NCI-H1436 (cell line): ENCODE measurements at regions not wholly inside any gene's neighbourhood (a gene's known extent, or its start where the extent isn't known, plus 50 kb on each side); places are given as distances from the start of the nearest gene placed in this dataset.

ENCODE experiments used
- DNase-seq: peaks from one replicate; lab custom pipeline; 2025; lab: John Stamatoyannopoulos, UW

DNA sequence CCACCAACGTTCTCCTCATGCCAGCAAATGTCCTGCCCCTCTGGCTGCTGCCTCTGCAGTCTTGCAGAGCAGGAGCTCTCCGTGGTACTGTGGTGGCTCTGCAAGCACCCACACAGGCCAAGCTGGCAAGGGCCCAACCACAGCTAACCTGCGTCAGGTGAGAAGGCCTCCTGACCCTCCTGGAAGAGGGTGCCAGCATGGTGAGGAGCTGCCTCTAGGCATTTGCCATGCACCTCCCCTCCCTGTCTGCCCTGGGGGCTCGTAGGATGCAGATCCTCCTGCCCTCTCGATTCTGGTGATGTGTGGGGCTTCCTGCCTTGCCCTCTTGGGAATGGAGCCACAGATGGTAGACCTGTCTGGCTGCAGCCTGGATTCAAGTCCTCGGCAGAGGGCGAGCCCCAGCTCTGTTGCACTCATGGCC lies 1408.8 kb downstream of the TBC1D22A start:
- no peak for DNase-seq

DNA sequence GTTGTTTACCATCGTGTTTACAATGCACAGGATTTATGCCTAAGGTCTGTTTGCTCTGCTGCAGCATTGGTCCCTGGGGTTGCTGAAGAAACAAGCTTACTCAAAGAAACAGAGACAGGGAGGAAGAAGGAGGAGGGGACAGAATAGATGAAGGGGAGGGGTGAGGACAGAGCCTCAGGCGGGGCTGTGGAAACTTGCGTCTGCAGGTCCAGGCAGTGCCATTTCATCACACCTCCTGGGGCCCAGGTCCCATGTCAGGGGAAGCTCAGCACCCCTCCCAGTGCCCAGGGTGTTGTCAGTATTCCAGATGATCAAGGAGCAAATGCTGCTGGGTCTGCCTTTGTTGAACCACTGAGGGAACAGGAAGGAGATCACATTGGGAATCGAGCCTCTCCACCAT lies 1406.8 kb downstream of the TBC1D22A start:
- no peak for DNase-seq

DNA sequence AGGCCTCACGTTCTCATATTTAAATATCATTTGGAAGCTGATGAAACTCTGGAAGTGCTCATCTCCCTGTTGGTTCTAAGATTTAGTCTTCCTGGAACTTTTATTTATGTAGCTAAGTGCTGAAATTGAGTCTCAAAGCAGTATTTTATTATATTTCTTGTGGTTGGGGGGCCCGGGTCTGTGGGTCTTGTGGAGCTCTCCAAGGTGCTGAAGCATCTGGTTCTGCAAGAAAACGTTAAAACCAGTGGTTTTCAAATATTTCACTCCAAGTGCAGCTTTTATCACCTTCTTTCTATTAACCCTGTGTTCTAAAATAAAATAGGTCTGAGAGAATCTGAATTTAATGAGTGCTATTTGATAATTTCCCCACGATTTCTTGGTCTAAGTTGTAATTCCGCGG lies 1404.8 kb downstream of the TBC1D22A start:
- no peak for DNase-seq

DNA sequence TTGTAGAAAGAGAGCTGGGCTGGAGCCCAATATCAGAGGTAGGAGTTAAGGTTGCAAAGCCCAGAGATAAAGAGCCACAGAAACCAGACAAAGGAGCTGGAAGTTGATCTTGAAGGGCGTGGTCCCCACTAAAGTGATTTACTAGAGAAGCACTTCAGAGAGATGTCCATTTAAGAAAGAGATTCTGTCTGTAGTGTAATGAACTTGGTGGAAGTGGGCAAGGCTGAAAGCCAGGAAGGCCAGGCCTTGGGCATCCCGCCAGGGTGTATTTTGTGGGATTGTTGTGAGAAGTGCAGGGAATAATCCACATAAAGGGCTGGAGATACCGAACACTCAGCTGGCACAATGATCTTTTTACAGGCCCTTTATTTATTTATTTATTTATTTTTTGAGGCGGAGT lies 1398.8 kb downstream of the TBC1D22A start:
- no peak for DNase-seq

DNA sequence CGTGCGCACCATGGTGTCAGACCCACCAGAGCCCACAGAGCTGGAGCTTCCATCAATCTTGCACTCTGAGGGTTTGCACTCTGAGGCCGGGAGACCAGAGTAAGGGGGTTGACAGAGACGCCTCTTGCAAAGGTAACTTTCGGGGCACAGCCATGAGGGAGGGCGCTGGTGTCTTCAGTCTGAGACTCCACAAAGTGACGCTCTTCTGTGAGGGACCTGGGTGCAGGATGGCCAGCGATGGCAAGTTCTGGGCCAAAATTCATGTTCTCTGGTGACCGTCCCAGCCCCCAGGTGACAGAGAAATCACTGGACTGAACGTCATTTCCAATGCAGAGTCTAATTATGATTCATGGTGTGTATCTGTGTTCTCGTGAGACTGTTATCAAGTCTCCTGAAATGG lies 1395.2 kb downstream of the TBC1D22A start:
- DNase-seq = no peak

DNA sequence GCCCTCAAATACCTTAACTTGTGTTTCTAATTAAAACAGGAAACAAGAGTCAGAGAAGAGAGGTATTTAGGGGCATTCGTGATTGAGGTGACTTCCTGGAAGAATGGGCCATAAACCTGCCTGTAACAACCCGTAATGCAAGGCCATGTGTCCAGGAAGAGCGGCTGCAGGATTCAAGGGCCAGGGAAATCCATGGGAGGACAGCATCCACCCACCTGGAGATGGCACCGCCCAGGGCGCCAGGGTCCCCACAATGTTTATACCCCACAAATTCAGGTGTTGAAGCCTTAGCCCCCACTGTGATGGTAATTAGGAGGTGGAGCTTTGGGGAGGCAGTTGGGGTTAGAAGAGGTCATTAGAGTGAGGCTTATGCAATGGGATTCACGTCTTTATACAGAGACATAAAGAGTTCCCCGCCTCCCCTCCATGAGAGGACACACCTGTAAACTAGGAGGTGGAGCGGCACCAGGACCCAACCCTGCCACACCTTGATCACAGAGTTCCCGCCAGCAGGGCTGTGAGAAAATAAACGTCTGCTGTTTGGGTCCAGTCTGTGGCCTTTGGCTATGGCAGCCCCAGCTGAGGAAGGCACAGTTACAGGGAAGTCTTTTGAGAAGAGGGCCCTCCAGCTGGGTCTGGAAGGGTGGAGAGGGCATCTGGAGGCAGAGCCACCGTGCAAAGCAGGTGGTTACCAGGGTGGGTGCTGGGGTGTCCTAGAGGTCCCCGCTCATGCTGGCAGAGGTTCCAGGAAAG lies 1394.3 kb downstream of the TBC1D22A start:
- no peak for DNase-seq

DNA sequence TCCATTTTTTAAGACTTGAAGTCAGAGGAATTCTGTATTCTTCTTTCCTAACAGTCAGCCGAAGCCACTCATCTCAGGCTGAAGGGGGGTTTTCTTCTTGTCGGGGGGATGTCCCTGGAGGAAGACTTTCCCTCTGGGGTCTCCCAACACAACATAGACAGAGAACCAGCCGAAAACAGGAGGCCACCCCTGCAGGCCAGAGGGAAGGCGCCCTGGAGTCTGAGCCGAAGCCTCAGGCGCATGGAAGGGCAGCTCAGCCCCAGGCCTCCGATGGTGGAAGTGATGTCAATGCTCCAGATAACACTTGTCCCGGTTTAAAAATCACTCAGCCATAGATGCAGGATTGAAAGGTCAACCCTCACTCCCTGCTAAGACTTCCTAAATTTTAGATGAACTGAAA lies 1393.0 kb downstream of the TBC1D22A start:
- DNase-seq = no peak

DNA sequence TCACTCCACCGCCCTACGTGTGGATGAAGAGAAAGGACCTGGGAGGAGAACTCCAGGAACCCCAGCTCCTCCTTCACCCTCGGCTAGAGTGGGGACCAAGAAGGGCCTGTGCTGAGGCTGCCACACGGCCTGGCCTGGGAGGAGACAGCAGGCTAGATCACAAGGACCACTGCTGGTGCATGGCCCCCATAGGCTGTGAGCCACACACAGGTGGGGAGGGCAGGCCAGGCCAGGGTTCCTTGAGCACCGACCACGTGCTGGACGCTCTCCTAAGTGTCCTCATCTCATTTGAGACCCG lies 1392.4 kb downstream of the TBC1D22A start:
- DNase-seq = no peak

DNA sequence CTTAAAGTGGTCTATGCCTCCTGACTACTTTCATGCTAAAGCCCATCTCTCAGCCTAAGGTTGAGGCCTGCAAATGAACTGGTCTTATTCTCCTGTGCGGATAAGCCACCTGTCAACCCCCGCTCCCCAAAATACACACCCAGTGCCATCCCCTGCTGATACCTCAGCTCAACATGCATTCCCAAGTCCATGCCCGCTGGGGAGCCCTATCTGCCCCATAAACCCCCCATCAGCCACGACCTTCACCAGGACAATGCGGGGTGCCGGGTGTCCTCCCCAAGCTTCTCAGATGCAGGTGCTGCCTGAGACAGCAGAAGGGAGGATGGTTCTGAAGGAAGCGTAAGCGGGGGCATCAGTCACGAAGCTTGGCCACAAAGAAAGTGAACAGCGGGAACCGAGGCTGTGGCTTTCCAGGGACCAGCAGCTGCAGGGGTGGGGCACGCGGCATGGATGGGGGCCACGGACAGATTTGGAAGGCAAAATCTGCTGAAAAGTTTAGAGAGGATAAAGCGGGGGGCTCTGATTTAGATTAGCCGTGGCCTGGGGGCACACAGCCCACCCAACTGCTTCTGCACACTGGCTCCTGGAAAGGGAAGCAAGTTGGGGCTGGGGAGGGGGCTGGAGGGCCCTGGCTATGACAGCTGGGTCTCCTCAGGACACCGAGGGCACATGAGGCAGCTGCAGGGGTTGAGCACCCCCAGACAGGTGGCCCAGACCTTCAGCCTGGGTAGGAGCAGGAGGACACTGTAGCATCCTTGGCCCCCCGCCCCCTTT lies 1391.9 kb downstream of the TBC1D22A start:
- DNase-seq = no peak

DNA sequence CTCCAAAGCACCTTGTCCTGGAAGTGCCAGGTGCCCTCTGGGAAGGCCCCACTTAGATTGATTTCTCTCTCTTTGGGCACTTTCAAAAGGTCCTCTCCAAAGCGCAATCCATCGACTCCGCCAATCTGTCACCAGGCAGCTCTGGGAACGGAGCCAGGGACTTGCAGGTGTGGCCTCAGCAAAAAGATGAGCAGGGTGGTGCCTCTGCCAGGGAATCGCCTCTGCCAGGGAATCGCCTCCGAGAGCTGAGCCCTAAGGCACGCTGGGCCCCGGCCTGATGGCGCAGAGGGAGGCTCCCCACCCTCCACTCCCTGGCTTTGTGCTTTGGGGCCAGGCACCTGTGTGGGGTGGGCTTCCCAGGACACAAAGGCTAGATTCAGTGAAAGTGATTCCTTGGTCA lies 1391.3 kb downstream of the TBC1D22A start:
- DNase-seq = no peak

DNA sequence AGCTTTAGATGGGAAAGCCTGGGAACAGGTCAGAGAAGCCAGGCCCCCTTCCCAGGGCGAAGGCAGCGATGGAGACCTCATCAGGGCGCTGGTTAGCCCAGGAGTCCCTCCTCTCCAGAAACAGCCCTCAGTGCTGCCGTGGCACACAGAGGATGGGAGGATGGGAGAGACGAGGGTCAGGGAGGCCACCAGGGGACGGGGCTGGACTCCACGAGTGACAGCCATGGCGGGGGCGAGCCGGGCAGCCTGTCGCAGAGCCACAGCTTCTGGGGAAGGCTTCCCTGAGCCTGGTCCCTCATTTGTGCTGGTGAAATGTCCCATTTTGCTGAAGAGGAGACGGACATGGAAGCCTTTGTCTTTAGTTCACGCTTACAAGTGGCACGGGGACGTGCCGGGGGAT lies 1390.5 kb downstream of the TBC1D22A start:
- DNase-seq = no peak

DNA sequence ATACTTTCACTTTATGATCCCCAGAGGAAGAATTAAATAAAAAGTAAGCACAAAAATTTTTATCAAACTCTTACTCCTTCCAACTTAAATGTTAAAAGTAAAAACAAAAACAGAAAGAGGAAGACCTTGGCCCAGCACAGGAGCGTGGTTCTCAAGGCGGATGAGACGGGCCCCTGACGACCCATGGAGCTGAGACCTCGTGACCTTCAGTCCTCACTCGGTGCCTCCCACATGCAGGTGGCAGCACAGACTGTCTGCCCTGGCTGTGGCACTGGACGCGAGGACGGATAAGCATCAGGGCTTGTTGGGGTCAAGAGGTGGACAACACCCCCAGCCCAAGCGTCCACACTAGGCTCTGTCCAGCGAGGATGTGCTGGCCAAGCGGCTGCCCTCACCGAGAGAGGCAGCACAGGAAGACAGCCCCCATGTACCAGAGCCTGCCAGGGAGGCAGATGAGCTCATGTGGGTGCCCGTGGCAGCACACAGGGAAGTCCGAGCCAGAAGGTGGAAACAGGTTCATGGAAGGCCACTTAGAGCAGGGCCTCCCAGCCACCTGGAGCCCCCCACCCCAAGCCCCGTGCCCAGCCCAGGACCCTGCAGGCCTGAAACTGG lies 1389.8 kb downstream of the TBC1D22A start:
- no peak for DNase-seq

DNA sequence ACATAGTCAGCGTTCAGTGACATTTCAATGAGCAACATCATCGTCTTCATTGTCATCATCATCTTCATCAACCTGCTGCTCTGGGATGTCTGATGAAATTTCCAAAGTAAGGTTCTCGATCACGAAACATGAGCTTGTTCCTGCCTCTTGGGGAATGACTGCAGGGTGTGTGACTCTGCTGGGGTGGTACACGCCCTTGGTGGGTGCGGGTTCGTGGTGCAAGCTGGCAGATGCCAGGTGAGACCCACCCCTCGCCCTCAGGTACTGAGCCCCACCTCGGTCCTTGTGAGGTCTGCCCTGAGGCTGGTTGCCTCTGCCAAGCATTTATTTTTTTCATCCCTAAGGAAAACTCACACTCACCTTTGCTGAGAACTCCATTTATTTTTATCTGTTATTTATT lies 1389.2 kb downstream of the TBC1D22A start:
- DNase-seq = no peak

DNA sequence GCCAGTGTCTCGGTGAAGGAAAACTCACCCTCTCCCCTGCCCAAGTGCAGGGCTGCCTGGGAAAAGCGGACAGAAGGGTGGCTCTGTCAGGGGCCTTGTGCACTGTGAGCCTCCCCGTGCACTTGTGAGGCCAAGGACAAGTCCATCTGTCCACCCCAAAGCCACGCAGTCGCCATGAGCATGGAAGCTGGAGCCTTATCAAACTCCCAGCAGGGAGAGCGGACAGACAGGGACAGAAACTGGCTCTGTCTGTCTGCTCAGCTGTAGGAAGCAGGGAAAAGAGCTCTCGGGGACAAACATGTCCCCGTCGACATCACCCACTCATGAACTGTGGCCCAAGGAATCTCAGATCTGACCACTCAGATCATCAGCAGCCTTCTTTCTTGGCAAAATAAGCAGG lies 1385.4 kb downstream of the TBC1D22A start:
- DNase-seq = no peak

DNA sequence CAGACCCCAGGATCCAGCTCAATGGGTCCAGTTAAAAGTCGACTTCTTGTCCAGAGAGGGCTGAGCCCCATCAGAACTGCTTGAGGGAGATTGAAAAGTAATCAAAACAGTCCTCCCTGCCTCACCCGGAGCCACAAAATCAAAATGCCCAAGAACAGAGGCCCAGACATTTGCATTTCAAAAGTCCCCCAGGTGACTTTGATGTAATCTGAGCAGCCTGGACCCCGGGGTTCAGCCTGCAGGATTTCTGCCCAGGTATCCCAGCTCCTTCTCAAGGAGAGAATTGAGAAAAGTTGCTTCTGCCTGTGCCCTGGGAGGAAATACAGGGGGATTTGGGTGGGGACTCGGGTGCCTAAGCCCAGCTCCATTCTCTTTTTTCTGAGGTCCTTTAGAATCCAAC lies 1385.0 kb downstream of the TBC1D22A start:
- DNase-seq = no peak

DNA sequence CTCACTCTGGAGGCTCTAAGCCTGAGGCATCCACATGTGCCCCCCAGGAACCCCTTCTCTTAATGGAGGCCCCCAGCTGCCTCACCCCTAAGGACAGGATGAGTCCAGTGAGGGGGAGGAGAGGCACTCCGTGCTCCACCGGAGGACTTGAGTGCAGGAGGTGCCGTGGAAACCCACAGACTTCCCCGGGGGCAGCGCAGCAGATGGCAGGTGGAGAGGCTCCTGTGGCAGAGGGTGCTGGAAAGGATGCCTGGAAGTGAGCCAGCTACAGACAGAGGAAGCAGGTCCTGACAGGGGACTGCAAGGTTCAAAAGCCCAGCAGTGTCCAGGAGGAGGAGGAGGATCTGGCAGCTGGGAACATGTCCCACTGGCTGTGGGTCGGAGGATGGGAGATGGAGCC lies 1384.0 kb downstream of the TBC1D22A start:
- no peak for DNase-seq

DNA sequence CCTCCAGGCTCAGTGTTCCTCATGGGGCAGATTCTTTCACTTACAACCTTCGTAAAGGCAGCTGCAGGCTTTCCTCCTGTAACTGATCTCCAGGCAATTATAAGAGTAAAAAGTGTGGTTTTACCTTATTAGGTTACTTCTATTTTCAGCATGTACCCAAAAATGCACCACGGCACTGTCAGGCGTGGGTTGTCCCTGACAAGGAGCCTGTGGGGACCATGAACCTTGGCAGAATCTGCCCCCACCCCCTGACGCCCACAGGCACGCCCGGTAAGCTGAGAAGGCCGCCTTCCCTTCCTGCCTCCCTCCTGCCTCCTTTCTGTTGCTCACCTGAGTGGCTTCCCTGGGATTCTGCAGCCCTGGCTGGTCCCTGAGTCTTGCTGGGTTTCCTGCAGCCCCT lies 1383.3 kb downstream of the TBC1D22A start:
- DNase-seq = no peak

DNA sequence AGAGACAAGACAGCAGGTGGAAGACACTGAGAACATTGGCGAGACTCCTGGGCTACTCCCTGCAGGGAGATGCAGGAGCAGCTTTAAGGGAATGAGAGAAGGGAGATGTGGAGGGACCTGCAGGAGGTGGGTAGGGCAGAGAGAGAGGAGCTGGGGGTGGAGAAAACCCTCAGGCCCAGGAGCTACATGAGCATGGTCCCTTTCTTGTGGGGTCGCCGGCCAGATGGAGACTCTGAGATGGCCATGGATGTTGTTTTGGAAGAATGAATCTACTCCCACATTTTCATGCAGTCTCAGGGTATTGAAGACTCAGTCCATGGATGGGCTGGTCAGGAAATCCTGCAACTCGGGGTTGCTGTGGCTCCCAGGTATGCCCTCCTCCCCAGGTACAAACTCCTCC lies 1381.9 kb downstream of the TBC1D22A start:
- no peak for DNase-seq

DNA sequence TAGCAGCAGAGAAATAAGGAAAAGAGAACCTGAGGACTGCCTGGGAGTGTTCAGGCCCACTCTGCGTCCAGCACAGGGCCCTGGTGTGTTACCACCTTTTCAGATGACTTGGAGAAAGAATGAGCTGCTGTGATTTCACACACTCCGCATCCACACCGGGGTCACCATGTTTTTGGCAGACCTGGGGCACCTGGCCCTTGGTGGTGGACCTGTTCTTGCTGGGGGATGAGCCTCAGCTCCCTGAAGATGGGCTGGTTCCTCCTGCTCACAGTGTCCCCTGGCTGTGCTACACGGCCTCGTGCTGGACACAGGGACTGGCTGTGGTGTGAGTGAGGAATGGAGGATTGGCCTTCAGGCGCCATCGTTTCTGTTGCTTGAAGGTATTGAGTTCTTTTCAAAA lies 1381.4 kb downstream of the TBC1D22A start:
- no peak for DNase-seq

DNA sequence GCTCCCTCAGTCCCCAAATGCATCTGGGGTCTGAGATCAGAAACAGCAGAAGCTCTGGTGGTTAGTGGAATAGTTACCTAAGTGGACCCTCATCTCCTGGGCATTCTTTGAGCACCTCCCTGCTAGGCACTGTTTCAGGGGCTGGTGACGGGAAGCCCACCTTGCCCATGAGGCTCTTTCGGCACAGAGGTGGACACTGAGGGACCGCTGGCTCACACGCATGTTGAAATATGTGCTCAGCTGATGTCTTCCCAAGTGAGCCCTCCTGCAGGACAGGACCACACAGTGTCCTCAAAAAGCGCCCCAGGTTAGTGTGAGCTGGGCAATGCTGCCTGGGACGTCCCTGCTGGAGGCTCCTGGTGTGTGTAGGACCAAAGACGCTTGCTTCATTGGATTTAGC lies 1379.9 kb downstream of the TBC1D22A start:
- DNase-seq = no peak

DNA sequence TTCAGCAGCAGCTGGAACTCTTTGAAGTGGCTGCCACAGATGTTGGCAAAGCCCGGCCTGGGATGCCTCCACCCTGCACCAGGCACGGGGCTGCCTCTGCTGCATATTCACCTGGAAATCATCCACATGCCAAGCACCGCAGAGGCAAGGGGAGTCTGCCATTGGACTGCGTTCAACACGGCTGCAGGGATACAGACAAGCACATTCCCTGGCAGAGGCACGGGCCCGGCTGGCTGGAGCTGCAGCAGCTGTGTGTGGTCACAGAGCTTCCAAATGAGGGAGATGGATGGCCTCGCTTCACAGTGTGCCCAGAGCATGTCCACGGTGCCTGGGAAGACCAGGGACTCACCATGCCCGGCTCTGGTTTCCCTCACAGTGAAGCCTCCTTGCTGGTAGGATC lies 1378.9 kb downstream of the TBC1D22A start:
- no peak for DNase-seq

DNA sequence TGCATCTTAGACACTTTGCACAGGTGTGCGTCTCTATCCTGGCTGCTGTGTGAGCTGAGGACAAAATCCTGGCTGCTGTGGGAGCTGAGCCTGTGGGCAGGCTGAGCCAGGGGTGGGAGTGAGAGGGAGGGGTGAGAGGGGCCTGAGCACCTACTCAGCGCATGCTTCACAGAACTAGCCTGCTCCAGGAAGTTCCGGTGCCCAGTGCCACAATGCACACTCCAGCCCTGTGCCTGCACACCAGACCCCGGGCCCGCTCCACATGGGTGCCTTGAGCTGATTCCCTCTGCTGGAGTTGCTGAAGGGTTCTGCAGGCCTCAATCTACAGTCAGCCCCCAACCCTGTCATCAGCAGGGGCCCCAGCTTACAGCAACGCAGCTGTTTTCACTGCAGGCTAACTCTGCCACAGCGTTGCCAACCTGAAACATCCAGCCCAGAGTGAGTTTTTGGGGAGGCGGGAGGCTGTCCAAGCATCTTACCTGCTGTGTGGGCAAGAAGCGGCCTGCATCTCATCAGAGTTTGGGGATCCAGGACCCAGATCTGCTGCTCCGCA lies 1377.9 kb downstream of the TBC1D22A start:
- no peak for DNase-seq

DNA sequence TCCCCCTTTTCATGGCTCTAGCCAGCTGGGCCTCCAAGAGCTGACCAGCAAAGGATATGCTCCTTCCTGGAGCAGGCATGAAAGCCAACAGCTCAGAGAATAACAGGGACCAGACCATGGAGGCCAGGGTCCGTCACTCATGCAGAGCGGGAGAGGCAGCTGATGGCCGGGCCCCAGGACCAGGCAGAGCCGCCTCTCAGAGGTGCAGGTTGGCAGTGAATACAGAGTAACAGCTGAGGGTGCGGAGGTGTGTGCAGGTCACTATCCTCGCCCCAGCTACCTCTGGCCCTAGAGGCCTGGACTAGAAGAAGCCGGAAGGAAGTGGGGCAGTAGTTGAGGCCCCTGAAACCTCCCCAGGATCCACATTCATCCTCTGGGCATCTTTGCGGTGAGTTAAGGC lies 1377.3 kb downstream of the TBC1D22A start:
- DNase-seq = no peak
